H9 (cell line): ENCODE measurements at regions not wholly inside any gene's neighbourhood (a gene's known extent, or its start where the extent isn't known, plus 50 kb on each side); places are given as distances from the start of the nearest gene placed in this dataset.

ENCODE experiments used
- DNase-seq: peaks from one replicate; pipeline ENCODE4 v3.0.0-alpha.2; 2017
- H2AFZ ChIP-seq: one replicate; pipeline ENCODE4 v1.6.1; 2013; ENCODE audit warnings: mild to moderate bottlenecking, low read length, control low read depth, moderate library complexity
- H2AK5ac ChIP-seq: 2 replicates; pipeline ENCODE4 v1.6.1; 2013; ENCODE audit warnings: low read length, control low read depth, mixed read lengths; ENCODE audit not compliant: insufficient read length
- H2BK120ac ChIP-seq: one replicate; pipeline ENCODE4 v1.6.1; 2013; ENCODE audit warnings: low read depth, mild to moderate bottlenecking, low read length, control low read depth, inconsistent platforms; ENCODE audit not compliant: poor library complexity, severe bottlenecking
- H2BK12ac ChIP-seq: 2 replicates; pipeline ENCODE4 v1.6.1; 2013; ENCODE audit warnings: low read length, control low read depth, mixed read lengths, low read depth; ENCODE audit not compliant: insufficient read length
- H2BK15ac ChIP-seq: 2 replicates; pipeline ENCODE4 v1.6.1; 2013; ENCODE audit warnings: low read depth, low read length, control low read depth
- H2BK20ac ChIP-seq: one replicate; pipeline ENCODE4 v1.6.1; 2013; ENCODE audit warnings: low read depth, mild to moderate bottlenecking, low read length, control low read depth, inconsistent platforms; ENCODE audit not compliant: poor library complexity, severe bottlenecking
- H2BK5ac ChIP-seq: 2 replicates; pipeline ENCODE4 v1.6.1; 2013; ENCODE audit warnings: low read length, control low read depth, mixed read lengths; ENCODE audit not compliant: insufficient read length
- H3K14ac ChIP-seq: 2 replicates; pipeline ENCODE4 v1.6.1; 2013; ENCODE audit warnings: low read length, control low read depth; ENCODE audit not compliant: insufficient read depth
- H3K18ac ChIP-seq: 2 replicates; pipeline ENCODE4 v1.6.1; 2013; ENCODE audit warnings: low read depth, mild to moderate bottlenecking, mixed read lengths, low read length, control low read depth; ENCODE audit not compliant: insufficient read length
- H3K23ac ChIP-seq: 2 replicates; pipeline ENCODE4 v1.6.1; 2013; ENCODE audit warnings: low read length, control low read depth, mixed read lengths, low read depth; ENCODE audit not compliant: insufficient read length
- H3K23me2 ChIP-seq: 2 replicates; pipeline ENCODE4 v1.6.1; 2013; ENCODE audit warnings: low read depth, mild to moderate bottlenecking, mixed read lengths, low read length, control low read depth; ENCODE audit not compliant: insufficient read length, poor library complexity, severe bottlenecking
- H3K27ac ChIP-seq: 2 replicates; pipeline ENCODE4 v1.5.1; 2013; ENCODE audit warnings: low read length, control low read depth, mixed read lengths, low read depth; ENCODE audit not compliant: insufficient read length
- H3K27me3 ChIP-seq: 2 replicates; pipeline ENCODE4 v1.6.1; 2013; ENCODE audit warnings: low read length, control low read depth, inconsistent platforms; ENCODE audit not compliant: insufficient read depth
- H3K4ac ChIP-seq: 2 replicates; pipeline ENCODE4 v1.6.1; 2013; ENCODE audit warnings: low read depth, mild to moderate bottlenecking, control low read depth, inconsistent platforms, low read length, moderate library complexity
- H3K4me1 ChIP-seq: 2 replicates; pipeline ENCODE4 v1.6.1; 2013; ENCODE audit warnings: low read length, control low read depth, inconsistent platforms; ENCODE audit not compliant: insufficient read depth
- H3K4me2 ChIP-seq: 2 replicates; pipeline ENCODE4 v1.6.1; 2013; ENCODE audit warnings: low read length, control low read depth, mixed read lengths; ENCODE audit not compliant: insufficient read length, insufficient read depth
- H3K56ac ChIP-seq: 2 replicates; pipeline ENCODE4 v1.6.1; 2013; ENCODE audit warnings: low read depth, mild to moderate bottlenecking, mixed read lengths, low read length, control low read depth; ENCODE audit not compliant: insufficient read length
- H3K79me1 ChIP-seq: 2 replicates; pipeline ENCODE4 v1.6.1; 2013; ENCODE audit warnings: low read depth, mild to moderate bottlenecking, moderate library complexity, low read length, control low read depth, inconsistent platforms; ENCODE audit not compliant: insufficient read depth, poor library complexity, severe bottlenecking
- H3K79me2 ChIP-seq: 2 replicates; pipeline ENCODE4 v1.6.1; 2013; ENCODE audit warnings: low read length, control low read depth, inconsistent platforms; ENCODE audit not compliant: insufficient read depth
- H3K9ac ChIP-seq: 2 replicates; pipeline ENCODE4 v1.6.1; 2013; ENCODE audit warnings: low read length, control low read depth, mixed read lengths; ENCODE audit not compliant: insufficient read length; ENCODE audit errors: extremely low read depth
- H3K9me3 ChIP-seq: one replicate; pipeline ENCODE4 v1.6.1; 2013; ENCODE audit warnings: low read depth, low read length, inconsistent platforms; ENCODE audit not compliant: control insufficient read depth
- H3T11ph ChIP-seq: one replicate; pipeline ENCODE4 v1.6.1; 2013; ENCODE audit warnings: mild to moderate bottlenecking, low read length, control low read depth, inconsistent platforms
- H4K20me1 ChIP-seq: one replicate; pipeline ENCODE4 v1.6.1; 2013; ENCODE audit not compliant: control insufficient read depth, insufficient read length, insufficient read depth
- H4K5ac ChIP-seq: 2 replicates; pipeline ENCODE4 v1.6.1; 2013; ENCODE audit warnings: low read depth, mild to moderate bottlenecking, mixed read lengths, low read length, control low read depth; ENCODE audit not compliant: insufficient read length
- H4K8ac ChIP-seq: replicated peaks from 2 replicates; pipeline ENCODE4 v1.6.1; 2013; ENCODE audit warnings: low read length, control low read depth, mixed read lengths, low read depth; ENCODE audit not compliant: insufficient read length
- H4K91ac ChIP-seq: 2 replicates; pipeline ENCODE4 v1.6.1; 2013; ENCODE audit warnings: low read depth, mild to moderate bottlenecking, moderate library complexity, mixed read lengths, low read length, control low read depth; ENCODE audit not compliant: insufficient read length
- H3K27ac Mint-ChIP-seq, 3 experiments: 2 replicates in 2 of 3; 3 replicates in 1 of 3; pipeline ENCODE4 v1.8.0; 2020 to 2021; ENCODE audit warnings: mixed read lengths in 3 of 3, mild to moderate bottlenecking in 1 of 3, moderate library complexity in 1 of 3
- H3K27me3 Mint-ChIP-seq: 2 replicates; pipeline ENCODE4 v1.8.0; 2021; ENCODE audit warnings: low read depth, mild to moderate bottlenecking, moderate library complexity, mixed read lengths
- H3K36me3 Mint-ChIP-seq, 3 experiments: 2 replicates in 2 of 3; 3 replicates in 1 of 3; pipeline ENCODE4 v1.8.0; 2020 to 2021; ENCODE audit warnings: low read depth in 3 of 3, mixed read lengths in 3 of 3; ENCODE audit not compliant: insufficient read depth in 1 of 3
- H3K4me1 Mint-ChIP-seq, 2 experiments: 2 replicates each; pipeline ENCODE4 v1.8.0; 2020; ENCODE audit warnings: mixed read lengths in 2 of 2
- H3K4me3 Mint-ChIP-seq, 2 experiments: 2 replicates in 1 of 2; 3 replicates in 1 of 2; pipeline ENCODE4 v1.8.0; 2020 to 2021; ENCODE audit warnings: mild to moderate bottlenecking in 2 of 2, mixed read lengths in 2 of 2, moderate library complexity in 1 of 2
- H3K9me3 Mint-ChIP-seq, 2 experiments: 2 replicates in 1 of 2; 3 replicates in 1 of 2; pipeline ENCODE4 v1.8.0; 2020; ENCODE audit warnings: mild to moderate bottlenecking in 2 of 2, mixed read lengths in 2 of 2, moderate library complexity in 1 of 2
- CTCF ChIP-seq: fragments of 200-600 bp; sonication (generic); conservative IDR thresholded peaks from 3 replicates; pipeline ENCODE4 v1.8.0; 2021; ENCODE audit warnings: antibody characterized with exemption, mild to moderate bottlenecking

- Mint-ChIP-seq H3K27me3 (no peaks in the 10 kb centered on the region; the same call in 1 of the 2 replicates), H3K36me3 (no peaks in the 10 kb centered on the region), H3K4me3 (no peak overlapping the region), H3K9me3 (no peaks in the 10 kb centered on the region), H3K27ac (no peak overlapping the region; a peak in 1 of 7 replicates), H3K4me1 (no peaks in the 10 kb centered on the region)
- H3K4me1 ChIP-seq = no peaks in the 10 kb centered on the region
- H4K8ac ChIP-seq = no peak overlapping the region
- no peaks in the 10 kb centered on the region for H4K20me1 ChIP-seq
- H3T11ph ChIP-seq = no peak overlapping the region
- no peak overlapping the region for H4K91ac ChIP-seq
- no peak overlapping the region for H3K18ac ChIP-seq
- no peaks in the 10 kb centered on the region for H3K79me2 ChIP-seq
- H4K5ac ChIP-seq = no peak overlapping the region
- H3K9me3 ChIP-seq = no peaks in the 10 kb centered on the region
- H2BK120ac ChIP-seq = no peak overlapping the region
- no peak overlapping the region for H3K56ac ChIP-seq
- H3K4me2 ChIP-seq = no peak overlapping the region
- H3K14ac ChIP-seq = no peak overlapping the region
- H2BK15ac ChIP-seq = no peak overlapping the region
- no peak overlapping the region for H3K23ac ChIP-seq
- no peaks in the 10 kb centered on the region for H3K27me3 ChIP-seq
- no peaks in the 10 kb centered on the region for H3K79me1 ChIP-seq
- no peak overlapping the region for H3K4ac ChIP-seq
- H2AFZ ChIP-seq = no peak overlapping the region
- no peaks in the 10 kb centered on the region for H3K23me2 ChIP-seq
- TF ChIP-seq CTCF = no peak
- H2BK20ac ChIP-seq = no peak overlapping the region
- no peak overlapping the region for H2BK12ac ChIP-seq
- DNase-seq = no peak
- H2BK5ac ChIP-seq = no peak overlapping the region
- no peak overlapping the region for H2AK5ac ChIP-seq
- H3K9ac ChIP-seq = no peak overlapping the region
- H3K27ac ChIP-seq = no peak overlapping the region
Measured at GRCh38 chr5:138692370-138692769, 60.9 kb upstream of the CTNNA1 start.
